ENCODE measurements at regions not wholly inside any gene's neighbourhood (a gene's known extent, or its start where the extent isn't known, plus 50 kb on each side); places are given as distances from the start of the nearest gene placed in this dataset.
"Not testable (repeated sequence)": the region's sequence is repeated elsewhere in the genome, so short reads cannot be mapped to it uniquely, and the experiment has no call there.

- peak; percentile 58 for DNase-seq (ENCODE audit: low spot score)
Observed at GRCh38 chr3:187999821-188000220, 154.1 kb upstream of the LPP start.

DNA sequence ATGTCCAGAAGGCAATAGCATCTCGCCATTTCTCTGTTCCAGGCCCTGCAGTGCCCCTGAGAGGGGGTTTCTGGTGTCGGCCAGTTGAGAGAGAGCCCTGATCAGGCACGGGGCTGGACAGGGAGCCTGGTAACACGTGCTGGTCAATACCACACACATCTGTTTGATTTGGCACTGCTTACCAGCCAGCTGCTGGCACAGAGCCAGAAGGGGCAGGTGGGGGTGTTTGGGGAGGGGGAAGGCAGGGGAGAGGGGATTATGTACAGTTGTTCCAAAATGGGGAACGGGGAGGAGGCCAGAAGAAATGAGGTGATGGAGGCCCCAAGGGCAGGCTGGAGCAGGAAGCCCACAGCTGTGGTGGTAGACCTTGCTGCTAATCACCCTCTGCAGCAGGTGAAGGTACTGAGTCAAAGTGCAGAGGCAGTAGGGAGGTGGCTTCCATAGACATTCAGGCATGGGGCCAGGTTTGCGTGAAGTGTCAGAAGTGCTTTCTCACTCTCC lies 153.5 kb upstream of the LPP start:
- no peak for DNase-seq (ENCODE audit: low spot score)

GRCh38 chr3:188001093-188001492 lies 152.9 kb upstream of the LPP start:
- no peak for DNase-seq (ENCODE audit: low spot score)

DNA sequence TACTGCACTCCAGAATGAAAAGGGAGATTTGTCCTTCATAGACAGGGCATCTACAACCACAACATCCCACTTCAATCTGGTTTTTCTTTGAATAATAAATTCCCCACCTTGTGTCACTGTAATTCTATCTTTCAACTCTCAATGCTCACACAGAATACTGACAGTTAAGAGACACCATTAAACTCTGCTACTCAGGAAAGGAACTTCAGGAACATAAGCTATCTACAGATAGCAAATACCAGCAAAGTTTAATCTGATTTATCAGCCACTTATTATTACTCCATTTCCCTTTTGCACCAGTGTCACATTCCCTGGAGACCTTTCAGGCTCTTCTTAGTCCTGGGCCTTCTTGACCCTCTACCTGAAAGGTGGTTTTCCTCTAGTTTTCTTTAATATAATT lies 152.0 kb upstream of the LPP start:
- DNase-seq (ENCODE audit: low spot score), result no peak

DNA sequence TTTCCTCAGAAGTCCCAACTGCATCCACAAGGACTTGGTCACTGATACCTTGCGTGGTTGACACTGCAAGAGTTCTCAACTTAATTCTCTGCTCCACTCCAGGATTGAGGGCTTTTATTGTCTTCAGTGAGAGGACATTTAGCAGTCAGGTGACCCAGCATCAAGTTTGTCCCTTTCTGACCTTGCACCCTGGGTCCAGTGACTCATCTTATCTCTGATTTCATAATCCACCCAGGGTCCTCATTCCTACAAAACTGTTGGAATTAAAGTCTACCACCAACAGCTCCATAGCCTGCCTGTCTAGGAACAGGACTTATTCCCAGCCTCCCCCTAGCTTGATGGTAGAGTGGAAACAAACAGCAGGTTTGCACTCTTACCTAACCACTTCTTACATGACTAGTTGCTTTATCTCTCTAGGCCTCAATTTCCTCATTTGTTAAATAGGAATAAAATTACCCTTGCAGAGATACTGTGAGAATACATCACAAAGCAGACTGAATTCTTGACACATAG lies 151.3 kb upstream of the LPP start:
- DNase-seq (ENCODE audit: low spot score), result no peak

GRCh38 chr3:188003188-188004171 lies 150.5 kb upstream of the LPP start:
- DNase-seq (ENCODE audit: low spot score), result no peak

DNA sequence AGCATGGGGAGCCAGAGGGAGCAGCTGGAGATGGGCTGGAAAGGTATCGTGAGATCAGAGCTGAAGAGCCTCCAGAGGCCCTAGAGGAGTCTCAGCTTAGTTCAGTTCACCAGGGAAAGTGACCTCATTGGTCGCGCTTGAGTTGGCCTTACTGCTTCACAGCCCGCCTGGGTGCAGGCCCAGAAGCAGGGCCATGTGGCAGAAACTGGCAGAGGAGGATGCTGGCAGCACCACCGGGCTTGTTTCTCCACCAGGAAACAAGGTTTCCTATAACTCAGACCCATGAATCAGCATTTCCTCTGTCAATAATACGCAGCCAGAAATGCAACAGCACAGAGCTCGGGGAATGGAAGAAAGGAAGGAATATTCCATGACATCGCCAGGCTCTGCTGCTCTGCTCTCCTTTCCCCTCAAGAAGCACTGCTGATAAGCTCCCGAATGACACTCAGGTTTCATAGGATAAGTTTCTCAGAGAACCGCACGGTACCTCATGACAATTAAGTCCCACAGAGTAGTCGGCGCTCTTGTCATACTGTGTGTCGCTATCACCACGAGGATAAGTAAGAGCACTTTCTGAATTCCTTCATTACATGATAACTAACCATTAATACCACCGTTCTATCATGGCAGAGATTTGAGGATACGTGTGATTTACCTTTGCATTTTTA lies 147.1 kb upstream of the LPP start:
- peak; percentile 64 for DNase-seq (ENCODE audit: low spot score)

DNA sequence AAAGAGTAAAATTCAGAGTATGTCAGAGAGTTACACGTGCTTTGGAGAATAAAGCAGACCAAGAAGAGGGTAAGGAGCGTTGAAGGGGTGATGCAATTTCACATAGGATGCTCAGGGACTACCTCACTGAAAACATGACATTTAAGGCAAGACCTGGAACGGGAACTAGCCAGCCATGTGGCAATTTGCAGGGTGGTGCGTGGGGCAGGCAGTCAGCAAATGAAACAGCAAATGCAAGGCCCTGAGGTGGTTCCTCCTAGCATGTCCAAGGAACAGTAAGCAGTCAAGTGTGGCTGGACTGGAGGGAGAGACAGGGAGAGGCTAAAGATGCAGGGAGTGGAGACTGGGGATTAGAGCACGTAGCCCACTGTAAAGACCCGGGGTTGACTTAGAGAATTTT lies 146.1 kb upstream of the LPP start:
- no peak for DNase-seq (ENCODE audit: low spot score)

- DNase-seq (ENCODE audit: low spot score), result no peak
Observed at GRCh38 chr3:188008582-188009213, 145.3 kb upstream of the LPP start.

- DNase-seq (ENCODE audit: low spot score), result no peak
Observed at GRCh38 chr3:188010478-188010877, 143.5 kb upstream of the LPP start.

GRCh38 chr3:188019727-188020126 lies 134.2 kb upstream of the LPP start:
- DNase-seq (ENCODE audit: low spot score), result no peak

- DNase-seq (ENCODE audit: low spot score), result no peak
Observed at GRCh38 chr3:188021041-188021440, 132.9 kb upstream of the LPP start.

DNA sequence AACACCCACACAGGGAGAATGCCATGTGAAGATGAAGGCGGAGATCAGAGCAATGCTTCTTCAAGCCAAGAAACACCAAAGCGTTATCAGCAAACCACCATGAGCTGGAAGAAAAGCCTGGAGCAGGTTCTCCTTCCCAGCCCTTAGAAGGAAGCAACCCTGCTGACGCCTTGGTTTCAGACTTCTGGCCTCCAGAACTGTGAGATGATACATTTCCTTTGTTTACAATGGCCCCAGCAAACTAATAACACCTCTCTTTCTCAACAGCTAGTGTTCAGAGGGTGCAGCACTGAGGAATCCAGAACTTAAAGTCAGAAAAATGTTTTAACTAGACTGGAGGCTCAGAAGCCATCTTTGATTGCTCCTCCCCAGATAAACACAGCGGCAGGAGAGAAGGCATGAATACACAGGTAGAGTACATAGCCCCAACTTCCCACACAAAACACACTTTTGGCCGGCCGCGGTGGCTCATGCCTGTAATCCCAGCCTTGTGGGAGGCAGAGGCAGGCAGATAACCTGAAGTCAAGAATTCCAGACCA lies 132.4 kb upstream of the LPP start:
- DNase-seq (ENCODE audit: low spot score), result peak; percentile 54

DNA sequence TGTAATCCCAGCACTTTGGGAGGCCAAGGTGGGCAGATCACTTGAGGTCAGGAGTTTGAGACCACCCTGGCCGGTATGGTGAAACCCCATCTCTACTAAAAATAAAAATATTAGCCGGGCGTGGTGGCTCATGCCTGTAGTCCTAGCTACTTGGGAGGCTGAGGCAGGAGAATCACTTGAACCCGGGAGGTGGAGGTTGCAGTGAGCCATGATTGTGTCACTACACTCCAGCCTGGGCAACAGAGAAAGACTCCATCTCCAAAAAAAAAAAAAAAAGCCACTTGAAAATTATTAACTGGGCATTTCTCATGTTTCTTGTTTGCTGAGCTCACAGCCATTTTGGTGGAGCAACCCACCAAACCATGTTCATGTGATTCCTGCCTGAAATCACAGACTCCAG lies 131.1 kb upstream of the LPP start:
- DNase-seq (ENCODE audit: low spot score), result not testable (repeated sequence)

DNA sequence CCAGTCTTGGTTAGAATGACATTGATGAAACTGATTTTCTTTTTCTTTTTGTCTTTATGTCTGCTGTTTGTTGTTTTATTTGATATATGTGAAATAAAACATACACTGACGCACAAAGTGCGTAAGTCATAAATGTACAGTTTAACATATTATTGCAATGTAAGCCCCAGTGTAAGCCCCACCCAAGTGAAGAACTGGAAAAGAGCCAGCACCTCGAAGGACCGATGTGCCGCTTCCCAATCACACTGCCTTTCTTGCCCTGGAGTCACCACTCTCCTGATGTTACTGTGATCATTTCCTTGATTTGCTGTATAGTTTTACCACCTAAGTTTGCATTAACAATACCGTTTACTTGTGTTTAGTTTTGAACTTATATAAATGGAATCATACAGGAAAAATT lies 128.4 kb upstream of the LPP start:
- no peak for DNase-seq (ENCODE audit: low spot score)

- DNase-seq (ENCODE audit: low spot score), result no peak
Observed at GRCh38 chr3:188026191-188026968, 127.6 kb upstream of the LPP start.

- no peak for DNase-seq (ENCODE audit: low spot score)
Observed at GRCh38 chr3:188031121-188031520, 122.8 kb upstream of the LPP start.

DNA sequence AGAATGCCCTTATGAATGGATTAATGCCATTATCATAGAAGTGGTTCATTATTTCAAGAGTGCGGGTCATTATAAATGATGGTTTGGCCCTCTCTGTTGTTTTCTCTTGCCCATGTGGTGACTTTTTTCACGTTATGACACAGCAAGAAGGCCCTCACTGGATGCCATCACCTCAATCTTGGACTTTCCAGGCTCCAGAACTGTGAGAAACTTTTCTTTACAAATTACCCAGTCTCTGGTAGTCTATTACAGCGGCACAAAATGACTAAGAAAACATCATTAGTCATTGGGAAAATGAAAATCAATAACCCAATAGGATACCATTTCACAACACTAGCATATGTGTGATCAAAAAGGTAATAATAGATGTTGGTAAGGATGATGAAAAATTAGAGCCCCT lies 119.0 kb upstream of the LPP start:
- no peak for DNase-seq (ENCODE audit: low spot score)

DNA sequence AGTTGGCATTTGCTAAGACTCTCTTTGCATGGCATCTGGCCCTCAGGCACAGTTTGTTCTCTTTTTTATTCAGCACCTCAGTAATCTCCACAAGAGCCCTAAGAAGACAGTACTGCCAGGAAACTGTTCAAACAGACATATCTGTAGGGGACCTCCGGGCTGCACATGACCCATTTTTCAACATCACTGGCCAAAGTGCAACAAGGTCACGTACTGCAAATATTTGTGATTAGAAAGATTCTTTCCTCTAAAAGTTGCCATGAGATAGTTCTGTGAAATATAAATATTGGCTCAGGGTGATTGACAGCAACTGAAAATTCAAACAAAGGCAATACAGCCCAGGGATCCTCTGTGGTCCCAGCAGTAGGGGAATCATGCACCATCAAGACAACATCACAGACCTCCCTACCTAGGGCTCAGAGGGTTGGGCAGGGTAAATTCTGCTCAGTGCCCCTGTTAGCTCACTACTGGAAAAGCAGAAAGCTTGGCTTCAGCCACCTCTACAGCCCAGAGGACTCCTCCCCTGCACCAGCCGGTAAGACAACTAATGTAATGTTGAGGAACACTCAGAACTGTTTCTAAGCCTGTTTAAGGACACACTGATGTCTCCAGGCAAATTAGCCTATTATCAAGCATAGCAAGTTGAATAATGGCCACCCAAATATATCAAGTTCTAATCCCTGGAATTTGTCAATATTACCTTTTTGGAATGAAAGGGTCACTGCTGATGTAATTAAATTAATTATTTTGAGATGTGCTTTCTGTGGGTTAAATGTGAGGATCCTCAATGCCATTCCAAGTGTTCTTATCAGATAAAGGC lies 117.4 kb upstream of the LPP start:
- no peak for DNase-seq (ENCODE audit: low spot score)

DNA sequence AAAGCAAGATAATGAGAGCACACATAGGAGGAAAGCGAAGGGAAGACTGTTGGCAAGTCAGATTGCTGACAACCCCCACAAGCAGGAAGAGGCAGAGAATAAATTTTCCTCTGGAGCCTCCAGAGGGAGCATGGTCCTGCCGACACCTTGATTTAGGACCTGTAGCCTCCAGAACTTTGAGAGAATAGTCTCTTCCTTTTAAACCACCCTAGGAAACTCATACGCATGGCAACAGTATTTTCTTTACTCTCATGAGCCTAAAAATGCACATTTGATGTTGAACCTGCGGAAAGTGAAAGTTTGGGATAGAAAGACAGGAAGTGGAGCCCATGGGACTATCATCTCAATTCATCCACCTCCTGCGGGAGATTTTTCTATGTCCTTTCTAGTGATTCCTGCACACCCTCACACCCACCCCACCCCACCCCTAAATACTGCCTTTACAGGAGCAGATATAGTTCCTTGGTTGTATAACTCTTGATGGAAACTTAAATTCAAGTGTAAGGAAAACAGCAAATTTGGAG lies 116.7 kb upstream of the LPP start:
- no peak for DNase-seq (ENCODE audit: low spot score)
